B cell (primary cell): ENCODE measurements at regions not wholly inside any gene's neighbourhood (a gene's known extent, or its start where the extent isn't known, plus 50 kb on each side); places are given as distances from the start of the nearest gene placed in this dataset.

ENCODE experiments used
- ATAC-seq: fragments of 200-7000 bp; cut with Tn5 transposase; one replicate; pipeline ENCODE4 v1.10.0; 2021; ENCODE audit warnings: low read depth, mild to moderate bottlenecking, moderate number of reproducible peaks, moderate library complexity
- CTCF ChIA-PET: fragments of 350-600 bp; sonication (Branson Sonifier 250); formaldehyde crosslinking; loops from one replicate; lab custom pipeline; 2021; ENCODE audit warnings: antibody characterized with exemption, inconsistent platforms; lab: Charles Lee
- POLR2A ChIA-PET: fragments of 350-600 bp; sonication (Branson Sonifier 250); formaldehyde crosslinking; loops from one replicate; lab custom pipeline; 2021; ENCODE audit warnings: antibody characterized with exemption; lab: Charles Lee
- DNase-seq: peaks from one replicate; pipeline ENCODE4 v3.0.0; 2013
- H2AFZ ChIP-seq: 2 replicates; pipeline ENCODE4 v1.6.1; 2012; ENCODE audit warnings: mild to moderate bottlenecking, low read depth, low read length; ENCODE audit not compliant: insufficient read depth, poor library complexity, severe bottlenecking
- H3K27ac ChIP-seq, 2 donors: 1 replicate in 1 of 2; 2 replicates in 1 of 2; pipeline ENCODE4 v1.5.1; 2012 to 2013; ENCODE audit warnings: low read length in 2 of 2, mild to moderate bottlenecking in 2 of 2, moderate library complexity in 1 of 2
- H3K27me3 ChIP-seq, 4 experiments: fragments of 200-600 bp in 1 of 4; sonication (generic) in 1 of 4; replicated peaks in 1 of 4; 1 replicate in 2 of 4; 2 replicates in 2 of 4; pipeline versions ENCODE4 v1.6.1 to v1.7.0; 2013 to 2016; ENCODE audit warnings: low read length in 3 of 4, mild to moderate bottlenecking in 2 of 4, mixed read lengths in 1 of 4, moderate library complexity in 1 of 4; ENCODE audit not compliant: insufficient read depth in 4 of 4, control insufficient read depth in 3 of 4; ENCODE audit errors: control extremely low read depth in 1 of 4
- H3K36me3 ChIP-seq, 2 experiments: replicated peaks in 1 of 2; 1 replicate in 1 of 2; 2 replicates in 1 of 2; pipeline versions ENCODE4 v1.6.1 to v1.7.1; 2013; ENCODE audit warnings: low read length in 1 of 2; ENCODE audit not compliant: insufficient read depth in 2 of 2, control insufficient read depth in 1 of 2; ENCODE audit errors: control extremely low read depth in 1 of 2, extremely low read depth in 1 of 2
- H3K4me1 ChIP-seq, 2 donors: fragments of 200-600 bp in 1 of 2; sonication (generic) in 1 of 2; 1 replicate in 1 of 2; 2 replicates in 1 of 2; pipeline versions ENCODE4 v1.5.1 to v1.6.1; 2013 to 2017; ENCODE audit warnings: low read length in 2 of 2; ENCODE audit not compliant: control insufficient read depth in 2 of 2, insufficient read depth in 2 of 2
- H3K4me2 ChIP-seq: replicated peaks from 2 replicates; pipeline ENCODE3; 2012; ENCODE audit warnings: mild to moderate bottlenecking, low read depth, low read length; ENCODE audit not compliant: poor library complexity, severe bottlenecking
- H3K4me3 ChIP-seq, 5 experiments: fragments of 200-600 bp in 1 of 5; sonication (generic) in 1 of 5; 1 replicate in 3 of 5; 2 replicates in 2 of 5; pipeline versions ENCODE4 v1.5.1 to v1.7.0; 2011 to 2016; ENCODE audit warnings: low read length in 4 of 5, mild to moderate bottlenecking in 4 of 5, low read depth in 2 of 5, control low read depth in 1 of 5, moderate library complexity in 1 of 5; ENCODE audit not compliant: insufficient read depth in 1 of 5; ENCODE audit errors: control extremely low read depth in 1 of 5, extremely low read depth in 1 of 5
- H3K79me2 ChIP-seq: fragments of 200-600 bp; sonication (generic); one replicate; pipeline ENCODE4 v1.6.0; 2016; ENCODE audit warnings: low read length; ENCODE audit not compliant: control insufficient read depth, insufficient read depth
- H3K9ac ChIP-seq: fragments of 200-600 bp; sonication (generic); 2 replicates; pipeline ENCODE4 v1.6.1; 2017; ENCODE audit warnings: mild to moderate bottlenecking, low read length, moderate library complexity
- H3K9me3 ChIP-seq, 3 donors: one replicate each; pipeline versions ENCODE4 v1.6.1 to v1.7.1; 2013; ENCODE audit warnings: low read length in 2 of 3; ENCODE audit not compliant: control insufficient read depth in 2 of 3, insufficient read depth in 1 of 3; ENCODE audit errors: control extremely low read depth in 1 of 3
- H4K20me1 ChIP-seq: 2 replicates; pipeline ENCODE4 v1.6.0; 2012; ENCODE audit warnings: mild to moderate bottlenecking, low read length; ENCODE audit not compliant: insufficient read depth, control insufficient read depth, poor library complexity, severe bottlenecking
- H3K27ac Mint-ChIP-seq: one replicate; pipeline ENCODE4 v1.8.0; 2021; ENCODE audit warnings: mixed read lengths
- H3K27me3 Mint-ChIP-seq: one replicate; pipeline ENCODE4 v1.8.0; 2021; ENCODE audit warnings: mixed read lengths
- H3K4me1 Mint-ChIP-seq: one replicate; pipeline ENCODE4 v1.8.0; 2021; ENCODE audit warnings: mixed read lengths
- H3K4me3 Mint-ChIP-seq: one replicate; pipeline ENCODE4 v1.8.0; 2021; ENCODE audit warnings: mixed read lengths
- H3K9me3 Mint-ChIP-seq: one replicate; pipeline ENCODE4 v1.8.0; 2022; ENCODE audit warnings: mixed read lengths; ENCODE audit not compliant: insufficient read depth
- EZH2 ChIP-seq: IDR thresholded peaks from 2 replicates; pipeline ENCODE4 v1.6.1; 2012; ENCODE audit warnings: borderline replicate concordance, low read depth, mild to moderate bottlenecking, moderate library complexity, low read length; ENCODE audit not compliant: insufficient read depth, poor library complexity, severe bottlenecking
- WGBS: methylation state at CpG from one replicate; pipeline ENCODE4 v1.1.5; 2013; ENCODE audit warnings: missing lambda C conversion rate; ENCODE audit not compliant: insufficient coverage; 5-methylcytosine and 5-hydroxymethylcytosine counted together
- intact Hi-C: fragments of 100-400 bp; cut with micrococcal nuclease; formaldehyde crosslinking; loops from one replicate; pipeline ENCODE4 v1.10.0; 2022
- TF ChIP-seq, protein P1 (sequence below): fragments of 200-600 bp; IDR thresholded peaks from one replicate; pipeline ENCODE4 v1.8.0; 2022; ENCODE audit warnings: antibody characterized with exemption, mild to moderate bottlenecking

DNA sequence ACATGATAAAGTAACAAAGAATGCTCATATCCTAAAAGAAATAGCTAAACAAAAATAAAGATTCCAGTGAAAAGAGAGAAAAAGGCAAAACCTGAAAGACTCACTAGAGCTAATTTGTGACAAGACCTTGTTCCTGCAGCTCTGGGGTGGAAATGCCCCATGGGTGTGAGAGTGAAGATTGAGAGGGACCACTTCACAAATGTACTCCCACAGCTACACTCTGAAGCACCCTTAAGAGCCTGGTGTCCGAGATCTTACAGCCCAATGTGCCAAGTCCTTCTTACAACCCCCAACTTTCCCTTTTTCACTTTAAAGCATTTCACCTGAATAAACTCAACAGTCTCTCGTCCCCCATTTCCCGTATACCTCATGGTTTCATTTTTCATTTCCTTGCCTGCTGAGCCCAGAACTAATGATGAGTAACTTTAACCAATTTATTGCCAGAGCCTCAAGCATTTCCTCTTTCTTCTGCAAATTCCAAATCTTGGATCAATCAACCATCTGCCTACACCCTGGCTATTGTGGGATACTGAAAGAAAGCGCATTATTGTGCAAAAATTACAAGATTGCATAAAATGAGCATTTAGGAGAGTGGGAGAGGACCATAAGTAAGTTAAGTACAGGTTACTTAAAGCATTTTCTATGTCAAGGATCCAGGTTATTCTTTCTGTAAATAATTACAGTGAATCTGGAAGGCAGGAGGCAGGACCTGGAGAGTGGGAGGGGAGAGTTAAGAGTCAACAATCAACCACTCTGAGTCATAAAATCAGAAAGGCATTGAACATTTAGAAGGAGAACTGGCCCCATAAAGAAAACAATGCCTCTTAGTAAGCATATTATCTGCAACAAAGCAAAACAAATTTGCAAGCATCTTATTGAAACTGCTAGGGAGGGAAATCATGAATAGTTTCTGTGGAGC, 804.4 kb upstream of the CELF4 start:
- Mint-ChIP-seq H3K4me3 (no peak overlapping the region), H3K4me1 (no peaks in the 10 kb centered on the region), H3K27ac (no peak overlapping the region), H3K27me3 (no peaks in the 10 kb centered on the region), H3K9me3 (no peaks in the 10 kb centered on the region)
- Histone ChIP-seq H3K79me2 (no peaks in the 10 kb centered on the region), H3K4me3 (no peak overlapping the region), H3K27ac (no peak overlapping the region), H3K9ac (no peak overlapping the region), H2AFZ (no peak overlapping the region), H3K36me3 (no peaks in the 10 kb centered on the region), H3K27me3 (no peaks in the 10 kb centered on the region), H3K4me2 (no peak overlapping the region), H3K4me1 (no peaks in the 10 kb centered on the region), H3K9me3 (no peaks in the 10 kb centered on the region), H4K20me1 (no peaks in the 10 kb centered on the region)
- DNase-seq (no peak), ATAC-seq (no peak)
- ChIA-PET CTCF (no interaction called here), POLR2A (no interaction called here)
- WGBS, result 23% methylated on average over 3 of the region's 4 CpGs
- intact Hi-C loops, result no loop called here
- TF ChIP-seq EZH2, result no peak
- TF ChIP-seq, protein P1, sequence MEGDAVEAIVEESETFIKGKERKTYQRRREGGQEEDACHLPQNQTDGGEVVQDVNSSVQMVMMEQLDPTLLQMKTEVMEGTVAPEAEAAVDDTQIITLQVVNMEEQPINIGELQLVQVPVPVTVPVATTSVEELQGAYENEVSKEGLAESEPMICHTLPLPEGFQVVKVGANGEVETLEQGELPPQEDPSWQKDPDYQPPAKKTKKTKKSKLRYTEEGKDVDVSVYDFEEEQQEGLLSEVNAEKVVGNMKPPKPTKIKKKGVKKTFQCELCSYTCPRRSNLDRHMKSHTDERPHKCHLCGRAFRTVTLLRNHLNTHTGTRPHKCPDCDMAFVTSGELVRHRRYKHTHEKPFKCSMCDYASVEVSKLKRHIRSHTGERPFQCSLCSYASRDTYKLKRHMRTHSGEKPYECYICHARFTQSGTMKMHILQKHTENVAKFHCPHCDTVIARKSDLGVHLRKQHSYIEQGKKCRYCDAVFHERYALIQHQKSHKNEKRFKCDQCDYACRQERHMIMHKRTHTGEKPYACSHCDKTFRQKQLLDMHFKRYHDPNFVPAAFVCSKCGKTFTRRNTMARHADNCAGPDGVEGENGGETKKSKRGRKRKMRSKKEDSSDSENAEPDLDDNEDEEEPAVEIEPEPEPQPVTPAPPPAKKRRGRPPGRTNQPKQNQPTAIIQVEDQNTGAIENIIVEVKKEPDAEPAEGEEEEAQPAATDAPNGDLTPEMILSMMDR, result no peak

DNA sequence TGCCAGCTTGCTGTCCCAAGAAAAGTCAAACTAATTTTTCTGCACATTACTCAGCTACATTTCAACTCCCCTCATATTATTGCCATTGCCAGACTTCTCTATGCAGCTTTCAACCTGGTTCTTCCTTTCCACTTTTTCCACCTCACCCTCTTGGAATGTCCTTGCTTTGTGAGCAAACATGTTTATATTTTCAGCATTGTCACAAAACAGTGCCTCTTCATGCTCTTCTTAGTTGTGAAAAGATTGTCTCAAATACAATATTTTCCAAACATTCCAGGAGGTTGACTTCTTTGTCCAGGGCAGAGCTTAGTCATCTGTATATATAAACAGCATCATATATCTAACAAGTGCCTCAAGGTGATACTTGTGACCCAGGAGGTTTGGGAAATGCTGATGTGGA, 803.3 kb upstream of the CELF4 start:
- no peaks in the 10 kb centered on the region for H3K27me3 Mint-ChIP-seq
- Histone ChIP-seq H3K4me3 (no peak overlapping the region), H3K27ac (no peak overlapping the region), H3K9ac (no peak overlapping the region), H2AFZ (no peak overlapping the region), H3K4me2 (no peak overlapping the region), H4K20me1 (no peaks in the 10 kb centered on the region), H3K27me3 (no peaks in the 10 kb centered on the region), H3K79me2 (no peaks in the 10 kb centered on the region), H3K4me1 (no peaks in the 10 kb centered on the region), H3K9me3 (no peaks in the 10 kb centered on the region), H3K36me3 (no peaks in the 10 kb centered on the region)
- intact Hi-C loops, result no loop called here
- H3K4me1 Mint-ChIP-seq, result no peaks in the 10 kb centered on the region
- no peak for ATAC-seq
- ChIA-PET CTCF (no interaction called here), POLR2A (no interaction called here)
- no peak overlapping the region for H3K27ac Mint-ChIP-seq
- no peaks in the 10 kb centered on the region for H3K9me3 Mint-ChIP-seq
- no peak overlapping the region for H3K4me3 Mint-ChIP-seq
- DNase-seq, result no peak
- TF ChIP-seq, protein P1, result no peak
- no peak for TF ChIP-seq EZH2
